RWPE2 (cell line): ENCODE measurements at regions not wholly inside any gene's neighbourhood (a gene's known extent, or its start where the extent isn't known, plus 50 kb on each side); places are given as distances from the start of the nearest gene placed in this dataset.
"Not testable (repeated sequence)": the region's sequence is repeated elsewhere in the genome, so short reads cannot be mapped to it uniquely, and the experiment has no call there.

Experiments used
- ATAC-seq: fragments of 200-7000 bp; cut with Tn5 transposase; 3 replicates; pipeline ENCODE4 v1.9.1; 2021; ENCODE audit warnings: low read depth
- DNase-seq: peaks from one replicate; pipeline ENCODE4 v3.0.0-alpha.2; 2020; ENCODE audit warnings: low spot score
- H3K27ac ChIP-seq: fragments of 450-650 bp; 2 replicates; pipeline ENCODE4 v1.5.1; 2017; ENCODE audit warnings: mild to moderate bottlenecking; ENCODE audit not compliant: poor library complexity, severe bottlenecking
- H3K27me3 ChIP-seq: fragments of 250-450 bp; sonication (Bioruptor Pico); 2 replicates; pipeline ENCODE4 v1.5.1; 2021; ENCODE audit warnings: mild to moderate bottlenecking, moderate library complexity; ENCODE audit not compliant: insufficient read depth, poor library complexity, severe bottlenecking
- H3K36me3 ChIP-seq: fragments of 250-450 bp; sonication (Bioruptor Pico); 2 replicates; pipeline ENCODE4 v1.5.1; 2020; ENCODE audit warnings: low read depth, mild to moderate bottlenecking, moderate library complexity
- H3K4me1 ChIP-seq: fragments of 250-450 bp; sonication (Bioruptor Pico); 2 replicates; pipeline ENCODE4 v1.5.1; 2021; ENCODE audit warnings: mild to moderate bottlenecking, moderate library complexity; ENCODE audit not compliant: insufficient read depth, poor library complexity, severe bottlenecking
- H3K4me3 ChIP-seq: fragments of 250-450 bp; sonication (Bioruptor Pico); 2 replicates; pipeline ENCODE4 v1.5.1; 2021; ENCODE audit warnings: mild to moderate bottlenecking, moderate library complexity; ENCODE audit not compliant: severe bottlenecking
- H3K9me3 ChIP-seq: fragments of 250-450 bp; sonication (Bioruptor Pico); 2 replicates; pipeline ENCODE4 v1.5.1; 2021; ENCODE audit warnings: mild to moderate bottlenecking, moderate library complexity; ENCODE audit not compliant: severe bottlenecking
- TF ChIP-seq, protein P1 (sequence below): fragments of 450-650 bp; IDR thresholded peaks from one replicate; pipeline ENCODE4 v1.5.1; 2017; ENCODE audit warnings: mild to moderate bottlenecking, moderate library complexity; ENCODE audit not compliant: poor library complexity, severe bottlenecking

DNA sequence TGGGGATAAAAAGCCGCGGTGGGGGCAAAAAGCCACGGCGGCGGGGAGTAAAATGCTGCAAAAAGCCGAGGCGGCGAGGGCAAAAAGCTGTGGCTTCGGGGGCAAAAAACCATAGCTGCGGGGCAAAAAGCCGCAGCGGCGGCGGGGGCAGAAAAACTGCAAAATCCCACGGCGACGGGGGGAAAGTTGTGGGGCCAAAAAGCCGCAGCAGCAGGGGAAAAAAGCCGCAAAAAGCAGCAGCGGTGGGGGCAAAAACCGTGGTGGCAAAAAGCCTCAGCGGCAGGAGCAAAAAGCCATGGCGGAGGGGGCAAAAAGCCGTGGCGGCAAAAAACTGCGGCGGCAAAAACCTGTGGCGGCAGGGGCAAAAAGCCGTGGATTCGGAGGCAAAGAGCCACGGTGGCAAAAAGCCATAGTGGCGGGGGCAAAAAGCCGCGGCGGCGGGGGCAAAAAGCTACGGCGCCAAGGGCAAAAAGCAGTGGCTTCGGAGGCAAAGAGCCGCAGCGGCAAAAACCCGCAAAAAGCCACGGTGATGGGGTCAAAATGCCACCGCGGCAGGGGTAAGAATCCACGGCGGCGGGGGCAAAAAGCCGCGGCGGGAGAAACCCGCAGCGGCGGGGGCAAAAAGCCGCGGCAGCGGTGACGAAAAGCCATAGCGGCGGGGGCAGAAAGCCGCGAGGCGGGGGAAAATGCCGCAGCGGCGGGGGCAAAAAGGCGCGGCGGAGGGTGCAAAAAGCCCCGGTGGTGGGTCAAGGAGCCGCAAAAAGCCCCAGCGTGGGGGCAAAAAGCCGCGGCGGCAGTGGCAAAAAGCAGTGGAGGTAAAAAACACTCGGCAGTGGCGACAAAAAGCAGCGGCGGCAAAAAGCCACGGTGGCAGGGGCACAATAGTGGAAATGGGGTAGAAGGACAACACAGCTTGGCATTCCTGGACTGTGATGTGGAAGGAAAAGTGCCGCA, 192.8 kb downstream of the SHCBP1 start:
- DNase-seq = peak; percentile 19
- Histone ChIP-seq H3K27ac (no peak overlapping the region), H3K4me1 (no peaks in the 10 kb centered on the region), H3K9me3 (no peaks in the 10 kb centered on the region), H3K36me3 (no peaks in the 10 kb centered on the region), H3K27me3 (no peaks in the 10 kb centered on the region), H3K4me3 (no peak overlapping the region)
- no peak for ATAC-seq
- TF ChIP-seq, protein P1, sequence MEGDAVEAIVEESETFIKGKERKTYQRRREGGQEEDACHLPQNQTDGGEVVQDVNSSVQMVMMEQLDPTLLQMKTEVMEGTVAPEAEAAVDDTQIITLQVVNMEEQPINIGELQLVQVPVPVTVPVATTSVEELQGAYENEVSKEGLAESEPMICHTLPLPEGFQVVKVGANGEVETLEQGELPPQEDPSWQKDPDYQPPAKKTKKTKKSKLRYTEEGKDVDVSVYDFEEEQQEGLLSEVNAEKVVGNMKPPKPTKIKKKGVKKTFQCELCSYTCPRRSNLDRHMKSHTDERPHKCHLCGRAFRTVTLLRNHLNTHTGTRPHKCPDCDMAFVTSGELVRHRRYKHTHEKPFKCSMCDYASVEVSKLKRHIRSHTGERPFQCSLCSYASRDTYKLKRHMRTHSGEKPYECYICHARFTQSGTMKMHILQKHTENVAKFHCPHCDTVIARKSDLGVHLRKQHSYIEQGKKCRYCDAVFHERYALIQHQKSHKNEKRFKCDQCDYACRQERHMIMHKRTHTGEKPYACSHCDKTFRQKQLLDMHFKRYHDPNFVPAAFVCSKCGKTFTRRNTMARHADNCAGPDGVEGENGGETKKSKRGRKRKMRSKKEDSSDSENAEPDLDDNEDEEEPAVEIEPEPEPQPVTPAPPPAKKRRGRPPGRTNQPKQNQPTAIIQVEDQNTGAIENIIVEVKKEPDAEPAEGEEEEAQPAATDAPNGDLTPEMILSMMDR = no peak

DNA sequence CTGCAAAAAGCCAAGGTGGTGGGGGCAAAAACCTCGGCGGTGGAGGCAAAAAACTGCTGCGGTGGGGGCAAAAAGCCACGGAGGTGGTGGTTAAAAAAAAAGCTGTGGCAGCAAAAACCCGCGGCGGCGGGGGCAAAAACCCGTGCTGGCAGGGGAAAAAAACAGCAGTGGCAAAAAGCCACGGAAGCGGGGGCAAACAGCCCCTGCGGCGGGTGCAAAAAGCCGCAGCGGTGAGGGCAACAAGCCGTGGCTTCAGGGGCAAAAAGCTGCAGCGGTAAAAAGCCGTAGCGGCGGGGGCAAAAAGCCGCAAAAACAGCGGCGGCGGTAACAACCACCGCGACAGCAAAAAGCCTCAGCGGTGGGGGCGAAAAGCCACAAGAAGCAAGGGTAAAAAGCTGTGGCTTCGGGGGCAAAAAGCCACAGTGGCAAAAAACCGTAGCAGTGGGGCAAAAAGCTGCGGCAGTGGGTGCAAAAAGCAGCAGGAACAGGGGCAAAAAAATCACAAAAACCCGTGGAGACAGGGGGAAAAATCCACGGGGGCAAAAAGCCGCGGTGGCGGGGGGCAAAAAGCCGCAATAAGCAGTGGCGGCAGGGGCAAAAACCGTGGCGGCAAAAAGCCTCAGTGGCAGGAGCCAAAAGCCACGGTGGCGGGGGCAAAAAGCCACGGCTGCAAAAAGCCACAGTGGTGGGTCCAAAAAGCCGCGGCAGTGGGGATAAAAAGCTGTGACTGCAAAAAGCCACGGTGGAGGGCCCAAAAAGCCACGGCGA, 193.7 kb downstream of the SHCBP1 start:
- peak; percentile 11 for DNase-seq
- no peaks in the 10 kb centered on the region for H3K4me1 ChIP-seq
- H3K27me3 ChIP-seq = no peaks in the 10 kb centered on the region
- no peaks in the 10 kb centered on the region for H3K36me3 ChIP-seq
- H3K9me3 ChIP-seq = no peaks in the 10 kb centered on the region
- H3K4me3 ChIP-seq = no peak overlapping the region
- TF ChIP-seq, protein P1 = no peak
- H3K27ac ChIP-seq = no peak overlapping the region
- ATAC-seq = no peak

DNA sequence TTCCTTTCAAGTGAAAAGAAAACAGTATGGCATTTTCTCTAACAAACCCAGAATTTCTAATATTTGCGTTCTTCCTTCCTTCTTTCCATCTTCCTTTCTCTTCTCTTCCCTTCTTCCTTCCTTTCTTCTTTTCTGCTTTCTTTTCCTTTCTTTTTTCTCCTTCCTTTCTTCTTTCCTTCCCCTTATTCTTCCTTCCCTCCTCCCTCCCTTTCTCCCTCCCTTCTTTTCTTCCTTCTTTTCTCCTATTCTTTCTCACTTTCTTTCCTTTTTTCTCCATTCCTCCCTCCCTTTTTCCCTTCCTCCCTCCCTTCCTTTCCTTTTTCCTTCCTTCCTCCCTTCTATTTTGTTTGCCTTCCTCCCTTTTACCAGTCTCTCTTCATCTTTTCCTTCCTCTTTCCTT, 194.8 kb downstream of the SHCBP1 start:
- DNase-seq (no peak), ATAC-seq (no peak)
- Histone ChIP-seq H3K9me3 (no peaks in the 10 kb centered on the region), H3K27ac (no peak overlapping the region), H3K4me3 (no peak overlapping the region), H3K27me3 (no peaks in the 10 kb centered on the region), H3K36me3 (no peaks in the 10 kb centered on the region), H3K4me1 (no peaks in the 10 kb centered on the region)
- TF ChIP-seq, protein P1 = no peak

DNA sequence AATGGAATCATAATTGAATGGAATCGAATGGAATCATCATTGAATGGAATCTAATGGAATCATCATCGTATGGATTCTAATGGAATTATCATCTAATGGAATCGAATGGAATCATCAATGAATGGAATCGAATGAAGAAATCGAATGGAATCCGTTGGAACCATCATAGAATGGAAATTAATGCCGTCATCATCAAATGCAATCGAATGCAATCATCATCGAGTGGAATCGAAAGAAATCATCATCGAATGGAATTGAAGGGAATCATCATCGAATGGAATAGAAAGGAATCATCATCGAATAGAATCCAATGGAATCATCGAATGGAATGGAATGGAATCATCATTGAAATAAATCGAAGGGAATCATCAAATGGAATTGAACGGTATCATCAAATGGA, 217.2 kb downstream of the SHCBP1 start:
- no peaks in the 10 kb centered on the region for H3K36me3 ChIP-seq
- no peaks in the 10 kb centered on the region for H3K27me3 ChIP-seq
- TF ChIP-seq, protein P1 = no peak
- no peaks in the 10 kb centered on the region for H3K4me1 ChIP-seq
- no peak for DNase-seq
- H3K9me3 ChIP-seq = peaks cover 10% of the 10 kb centered on the region
- no peak overlapping the region for H3K27ac ChIP-seq
- H3K4me3 ChIP-seq = no peak overlapping the region
- no peak for ATAC-seq

DNA sequence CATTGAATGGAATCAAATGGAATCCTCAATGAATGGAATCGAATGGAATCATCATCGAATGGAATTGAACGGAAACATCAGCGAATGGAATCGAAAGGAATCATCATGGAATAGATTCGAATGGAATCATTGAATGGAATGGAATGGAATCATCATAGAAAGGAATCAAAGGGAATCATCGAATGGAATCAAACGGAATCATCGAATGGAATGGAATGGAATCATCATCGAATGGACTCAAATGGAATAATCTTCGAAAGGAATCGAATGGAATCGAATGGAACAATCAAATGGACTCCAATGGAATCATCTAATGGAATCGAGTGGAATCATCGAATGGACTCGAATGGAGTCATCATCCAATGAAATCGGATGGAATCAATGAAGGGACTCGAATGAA, 222.6 kb downstream of the SHCBP1 start:
- not testable (repeated sequence) for H3K27ac ChIP-seq, DNase-seq, H3K4me1 ChIP-seq, H3K36me3 ChIP-seq, H3K27me3 ChIP-seq, H3K9me3 ChIP-seq, ATAC-seq, H3K4me3 ChIP-seq

DNA sequence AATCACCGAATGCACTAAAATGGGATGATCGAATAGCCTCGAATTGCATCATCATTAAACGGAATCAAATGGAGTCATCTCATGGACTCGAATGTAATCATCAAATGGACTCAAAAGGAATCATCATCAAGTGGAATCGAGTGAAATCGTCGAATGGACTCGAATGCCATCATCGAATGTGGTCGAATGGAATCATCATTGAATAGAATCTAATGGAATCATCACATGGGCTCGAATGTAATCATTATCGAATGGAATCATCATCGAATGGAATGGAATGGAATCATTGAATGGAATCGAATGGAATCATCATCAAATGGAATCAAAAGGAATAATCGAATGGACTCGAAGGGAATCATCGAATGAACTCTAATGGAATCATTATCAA, 224.3 kb downstream of the SHCBP1 start:
- ATAC-seq, H3K27me3 ChIP-seq, H3K4me3 ChIP-seq, DNase-seq, H3K27ac ChIP-seq, H3K4me1 ChIP-seq, H3K9me3 ChIP-seq, H3K36me3 ChIP-seq: not testable (repeated sequence)

DNA sequence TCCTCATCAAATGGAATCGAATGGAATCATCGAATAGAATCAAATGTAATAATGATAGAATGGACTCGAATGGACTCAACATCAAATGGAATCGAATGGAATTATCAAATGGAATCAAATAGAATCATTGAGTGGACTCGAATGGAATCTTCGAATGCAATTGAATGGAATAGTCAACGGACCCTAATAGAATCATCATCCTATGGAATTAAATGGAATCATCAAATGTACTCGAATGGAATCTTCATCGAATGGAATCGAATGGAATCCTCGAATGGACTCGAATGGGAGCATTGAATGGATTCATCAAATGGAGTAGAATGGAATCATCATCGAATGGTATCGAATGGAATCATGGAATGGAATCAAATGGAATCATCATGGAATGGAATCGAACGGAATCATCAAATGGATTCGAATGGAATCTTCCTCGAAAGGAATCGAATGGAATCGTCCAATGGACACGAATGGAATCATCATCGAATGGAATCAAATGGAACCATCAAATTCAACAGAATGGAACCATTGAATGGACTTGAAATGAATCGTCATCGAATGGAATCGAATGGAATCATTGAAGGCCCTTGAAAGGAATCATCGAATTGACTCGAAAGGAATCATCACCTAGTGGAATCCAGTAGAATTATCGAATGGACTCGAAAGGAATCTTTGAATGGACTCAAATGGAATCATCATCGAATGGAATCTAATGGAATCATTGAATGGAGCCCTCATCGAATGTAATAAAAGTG, 224.9 kb downstream of the SHCBP1 start:
- not testable (repeated sequence) for H3K9me3 ChIP-seq, H3K4me3 ChIP-seq, ATAC-seq, DNase-seq, H3K4me1 ChIP-seq, H3K27me3 ChIP-seq, H3K27ac ChIP-seq, H3K36me3 ChIP-seq
